ENCODE measurements at regions not wholly inside any gene's neighbourhood (a gene's known extent, or its start where the extent isn't known, plus 50 kb on each side); places are given as distances from the start of the nearest gene placed in this dataset.
A peak's percentile ranks its signal among the peaks of the same experiment; 100 is the strongest.

DNA sequence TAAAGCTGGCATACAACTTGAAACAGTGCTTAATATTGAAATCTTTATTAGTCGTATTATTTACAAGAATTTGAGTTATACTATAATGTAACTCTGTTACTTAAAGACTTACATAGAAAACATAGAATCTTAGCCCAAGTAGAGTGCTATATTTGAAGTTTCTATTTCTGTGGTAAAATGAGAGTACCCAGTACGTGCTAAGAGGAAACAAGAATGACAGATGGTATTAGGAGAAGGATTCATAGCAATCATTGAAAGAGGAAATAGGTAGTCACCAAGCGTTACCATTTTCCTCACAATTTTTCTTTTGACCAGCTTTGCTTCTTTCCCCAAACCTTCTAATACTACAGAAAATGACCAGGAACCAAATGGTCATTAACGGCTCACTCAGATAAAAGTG is 412.1 kb upstream of the GRIA3 start:
- DNase-seq (ENCODE audit: low spot score), result no peak

GRCh38 chrX:122777766-122778165 is 406.3 kb upstream of the GRIA3 start:
- DNase-seq (ENCODE audit: low spot score), result no peak

DNA sequence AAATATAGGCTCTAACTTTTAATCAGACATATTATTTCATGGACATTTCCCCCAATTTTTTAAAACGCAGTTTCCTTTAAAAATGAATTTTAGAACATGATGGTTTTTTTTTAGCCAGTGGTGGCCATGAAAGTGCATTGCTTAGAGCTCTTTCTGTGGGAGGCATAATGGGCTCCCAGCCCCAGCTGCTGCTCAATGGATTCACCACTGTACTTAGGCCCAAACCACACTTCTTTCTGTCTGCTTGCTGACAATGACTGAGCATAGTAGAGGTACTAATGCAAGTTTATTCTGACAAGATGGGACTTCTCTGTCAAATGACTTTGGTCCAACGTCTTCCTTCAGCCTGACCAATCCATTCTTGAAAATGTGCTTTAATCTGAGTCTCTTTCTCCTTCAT is 400.2 kb upstream of the GRIA3 start:
- DNase-seq (ENCODE audit: low spot score), result no peak

- no peak for DNase-seq (ENCODE audit: low spot score)
Observed at GRCh38 chrX:122787231-122787630, 396.8 kb upstream of the GRIA3 start.

GRCh38 chrX:122788216-122788615 is 395.9 kb upstream of the GRIA3 start:
- no peak for DNase-seq (ENCODE audit: low spot score)

DNA sequence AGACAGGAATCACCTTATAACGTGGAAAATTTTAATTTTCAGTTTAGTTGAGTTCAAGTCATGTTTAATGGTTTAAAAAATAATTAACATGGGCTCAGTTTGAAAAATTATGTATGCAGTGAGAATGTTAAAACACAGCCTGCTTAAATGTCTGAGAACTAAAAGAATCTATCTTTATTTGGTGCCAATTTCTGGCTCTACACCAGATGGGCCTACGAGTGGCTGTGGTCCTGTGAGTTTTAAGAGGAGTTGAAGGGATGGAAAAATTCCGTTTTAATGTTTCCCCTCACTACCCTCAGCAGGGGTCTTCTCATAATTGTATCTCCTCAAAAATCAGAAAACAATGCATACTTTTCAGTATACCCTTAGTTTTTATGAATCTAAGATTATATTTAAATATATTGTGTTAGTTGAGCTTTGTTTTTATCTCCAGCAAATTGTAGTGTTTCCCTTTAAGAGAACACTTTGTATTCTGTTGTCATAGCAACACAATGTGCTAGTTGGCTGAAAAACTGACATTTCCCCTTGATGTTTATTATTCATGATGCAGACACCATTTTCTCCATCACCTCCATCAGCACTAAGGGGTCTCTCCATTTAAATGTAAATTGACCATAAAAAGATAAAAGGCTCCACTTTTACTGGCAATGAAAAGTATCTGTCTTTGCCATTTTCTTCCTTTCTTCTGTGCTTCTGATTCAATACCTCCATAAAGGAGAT is 393.5 kb upstream of the GRIA3 start:
- DNase-seq (ENCODE audit: low spot score), result no peak

GRCh38 chrX:122813876-122814275 is 370.2 kb upstream of the GRIA3 start:
- no peak for DNase-seq (ENCODE audit: low spot score)

- DNase-seq (ENCODE audit: low spot score), result no peak
Observed at GRCh38 chrX:122816288-122816687, 367.8 kb upstream of the GRIA3 start.

- no peak for DNase-seq (ENCODE audit: low spot score)
Observed at GRCh38 chrX:122817321-122817955, 366.6 kb upstream of the GRIA3 start.

DNA sequence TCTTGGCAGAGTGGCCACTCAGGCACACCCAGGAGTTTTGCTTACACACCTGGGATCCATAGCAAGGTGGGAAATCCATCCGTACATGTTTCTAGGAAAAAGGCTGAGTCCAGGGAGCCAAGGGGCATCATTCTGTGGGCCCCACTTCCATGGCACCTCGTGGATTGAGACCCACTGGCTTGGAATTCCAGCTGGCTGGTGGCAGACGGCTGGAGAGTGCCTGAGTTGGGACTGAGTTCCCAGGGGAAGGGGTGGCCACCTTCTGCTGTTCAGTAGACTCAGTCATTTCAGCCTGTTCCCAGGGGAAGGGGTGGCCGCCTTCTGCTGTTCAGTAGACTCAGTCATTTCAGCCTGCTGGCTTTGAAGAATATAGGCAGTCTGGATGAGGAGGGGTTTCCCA is 366.0 kb upstream of the GRIA3 start:
- no peak for DNase-seq (ENCODE audit: low spot score)

DNA sequence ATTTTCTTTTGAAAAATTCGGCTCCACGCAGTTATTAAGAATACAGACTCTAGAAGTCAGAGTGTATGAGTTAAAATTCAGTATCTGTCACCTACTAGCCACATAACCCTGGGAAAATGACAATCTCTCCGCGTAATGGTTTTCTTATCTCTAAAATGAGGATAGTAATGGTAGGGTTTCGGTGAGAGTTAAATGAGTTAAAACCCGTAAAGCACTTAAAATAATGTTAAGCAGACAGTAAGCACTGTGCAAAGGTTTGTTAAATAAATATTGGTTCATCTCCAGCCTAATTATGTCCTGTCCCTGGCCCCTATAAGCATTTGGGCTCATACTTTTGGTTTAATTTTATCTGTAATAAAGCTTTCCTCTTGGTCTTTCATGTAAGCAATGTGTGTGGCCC is 350.8 kb upstream of the GRIA3 start:
- no peak for DNase-seq (ENCODE audit: low spot score)

DNA sequence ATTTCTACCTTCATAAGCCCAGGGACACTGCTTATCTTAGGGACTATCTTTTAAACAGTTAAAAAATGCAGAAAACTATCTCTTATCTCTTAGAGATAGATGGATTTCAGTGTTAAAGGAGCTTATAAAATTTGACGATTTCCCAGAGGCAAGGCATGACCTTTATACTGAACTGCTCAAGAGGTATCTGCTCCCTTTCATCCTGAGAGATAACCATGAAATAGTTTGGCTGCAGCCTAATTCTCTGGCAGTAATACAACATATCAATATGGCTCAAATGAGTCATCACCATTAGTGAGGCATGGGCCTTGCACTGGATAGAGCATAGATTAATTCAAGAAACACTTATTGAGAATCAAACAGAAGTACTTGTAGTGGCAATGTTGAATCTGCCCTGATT is 348.2 kb upstream of the GRIA3 start:
- DNase-seq (ENCODE audit: low spot score), result no peak

- no peak for DNase-seq (ENCODE audit: low spot score)
Observed at GRCh38 chrX:122850326-122850725, 333.8 kb upstream of the GRIA3 start.

GRCh38 chrX:122856205-122856604 is 327.9 kb upstream of the GRIA3 start:
- DNase-seq (ENCODE audit: low spot score), result no peak

DNA sequence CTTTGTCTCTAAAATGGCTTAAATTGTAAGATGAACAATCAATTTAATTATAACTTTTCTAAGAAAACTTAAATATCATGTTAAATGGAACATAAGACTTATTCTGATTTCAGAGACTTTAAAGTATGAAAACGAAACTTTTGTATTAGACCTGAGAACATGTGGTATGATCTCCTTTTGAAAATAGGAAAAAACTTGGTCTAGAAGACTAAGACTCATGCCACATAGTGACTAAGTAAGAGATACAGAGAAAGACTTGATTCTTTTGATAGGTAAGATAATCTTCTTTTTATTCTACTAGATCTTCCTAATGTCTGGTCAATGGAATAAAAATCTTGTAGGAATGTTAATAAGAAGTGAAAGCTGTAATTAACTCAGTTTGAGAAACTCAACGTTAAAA is 326.3 kb upstream of the GRIA3 start:
- DNase-seq (ENCODE audit: low spot score), result no peak

GRCh38 chrX:122863067-122863466 is 321.0 kb upstream of the GRIA3 start:
- DNase-seq (ENCODE audit: low spot score), result no peak

- peak; percentile 77 for DNase-seq (ENCODE audit: low spot score)
Observed at GRCh38 chrX:122866532-122866931, 317.5 kb upstream of the GRIA3 start.

- DNase-seq (ENCODE audit: low spot score), result no peak
Observed at GRCh38 chrX:122868631-122869030, 315.4 kb upstream of the GRIA3 start.

- no peak for DNase-seq (ENCODE audit: low spot score)
Observed at GRCh38 chrX:122869171-122869570, 314.9 kb upstream of the GRIA3 start.

GRCh38 chrX:122878269-122878668 is 305.8 kb upstream of the GRIA3 start:
- DNase-seq (ENCODE audit: low spot score), result no peak

- DNase-seq (ENCODE audit: low spot score), result no peak
Observed at GRCh38 chrX:122880952-122881351, 303.1 kb upstream of the GRIA3 start.

GRCh38 chrX:122890729-122891128 is 293.3 kb upstream of the GRIA3 start:
- no peak for DNase-seq (ENCODE audit: low spot score)

GRCh38 chrX:122906726-122907125 is 277.4 kb upstream of the GRIA3 start:
- DNase-seq (ENCODE audit: low spot score), result no peak

- DNase-seq (ENCODE audit: low spot score), result no peak
Observed at GRCh38 chrX:122907375-122907774, 276.7 kb upstream of the GRIA3 start.
